Gastrocnemius medialis (tissue), 4 donors: ENCODE measurements at regions not wholly inside any gene's neighbourhood (a gene's known extent, or its start where the extent isn't known, plus 50 kb on each side); places are given as distances from the start of the nearest gene placed in this dataset.

Experiments used
- ATAC-seq, 2 donors: fragments of 150-250 bp; one replicate each; pipeline ENCODE4 v1.9.1; 2016
- DNase-seq, 2 donors: peaks; one replicate each; pipeline ENCODE4 v3.0.0-alpha.2; 2019
- H3K27ac ChIP-seq, 4 donors: fragments of 200-600 bp; sonication (generic); 1 replicate in 1 of 4; 2 replicates in 3 of 4; pipeline ENCODE4 v1.5.1; 2016 to 2018; ENCODE audit warnings: mild to moderate bottlenecking in 2 of 4, moderate library complexity in 1 of 4
- H3K27me3 ChIP-seq, 3 donors: fragments of 200-600 bp; sonication (generic) in 2 of 3; 1 replicate in 1 of 3; 2 replicates in 2 of 3; pipeline versions ENCODE4 v1.5.1 to v1.6.0; 2016 to 2019; ENCODE audit warnings: mild to moderate bottlenecking in 1 of 3, moderate library complexity in 1 of 3
- H3K36me3 ChIP-seq, 2 donors: fragments of 200-600 bp; sonication (generic) in 1 of 2; one replicate each; pipeline ENCODE4 v1.5.1; 2017 to 2018
- H3K4me1 ChIP-seq, 2 donors: fragments of 200-600 bp; sonication (generic) in 1 of 2; one replicate each; pipeline ENCODE4 v1.5.1; 2016 to 2017; ENCODE audit warnings: mild to moderate bottlenecking in 2 of 2
- H3K4me3 ChIP-seq, 4 donors: fragments of 200-600 bp; sonication (generic) in 3 of 4; 1 replicate in 1 of 4; 2 replicates in 3 of 4; pipeline ENCODE4 v1.5.1; 2016 to 2019; ENCODE audit warnings: mild to moderate bottlenecking in 2 of 4
- H3K9me3 ChIP-seq, 3 donors: fragments of 200-600 bp; sonication (generic) in 2 of 3; 1 replicate in 1 of 3; 2 replicates in 2 of 3; pipeline ENCODE4 v1.5.1; 2016 to 2019
- CTCF ChIP-seq, 5 experiments: fragments of 450-650 bp in 3 of 5; fragments of 200-600 bp in 2 of 5; sonication (generic) in 2 of 5; IDR thresholded peaks in 4 of 5; conservative IDR thresholded peaks in 1 of 5; 1 replicate in 4 of 5; 2 replicates in 1 of 5; pipeline ENCODE4 v1.5.1; 2016 to 2019; ENCODE audit warnings: antibody characterized with exemption in 5 of 5, mild to moderate bottlenecking in 3 of 5, moderate library complexity in 3 of 5
- POLR2A ChIP-seq, 2 donors: fragments of 450-650 bp; IDR thresholded peaks; one replicate each; pipeline ENCODE4 v1.6.1; 2017; ENCODE audit warnings: antibody characterized with exemption in 2 of 2, mild to moderate bottlenecking in 2 of 2, moderate library complexity in 2 of 2
- in situ Hi-C, 4 donors: fragments of 200-750 bp; cut with MboI; loops; one replicate each; pipeline versions ENCODE4 v1.15.0 to v1.8.0; 2017; ENCODE audit warnings: low sequenced_read_pairs in 4 of 4
- intact Hi-C: fragments of 100-400 bp; cut with DNase I; formaldehyde crosslinking; loops from one replicate; pipeline ENCODE4 v1.15.1; 2023; ENCODE audit warnings: low total_unique reads

- H3K9me3 ChIP-seq, result no peaks in the 10 kb centered on the region
- intact Hi-C loops, result no loop called here
- TF ChIP-seq POLR2A (IDR thresholded peaks at IDR 0.05), result no peak
- ATAC-seq, result no peak
- no peak overlapping the region for H3K4me3 ChIP-seq
- DNase-seq, result no peak
- H3K36me3 ChIP-seq, result no peaks in the 10 kb centered on the region
- in situ Hi-C loops, result no loop called here
- no peaks in the 10 kb centered on the region for H3K27me3 ChIP-seq
- H3K4me1 ChIP-seq, result no peaks in the 10 kb centered on the region
- no peak overlapping the region for H3K27ac ChIP-seq
Observed at GRCh38 chr5:66345281-66345680, 201.2 kb downstream of the SREK1 start.

- no peak for TF ChIP-seq CTCF (IDR thresholded peaks at IDR 0.05 in 4 of 5, conservative IDR thresholded peaks at IDR 0.05 in 1 of 5)
- TF ChIP-seq POLR2A (IDR thresholded peaks at IDR 0.05), result no peak
- intact Hi-C loops, result no loop called here
- no peak for DNase-seq
Observed at GRCh38 chr5:66346869-66347268, 202.8 kb downstream of the SREK1 start.

DNA sequence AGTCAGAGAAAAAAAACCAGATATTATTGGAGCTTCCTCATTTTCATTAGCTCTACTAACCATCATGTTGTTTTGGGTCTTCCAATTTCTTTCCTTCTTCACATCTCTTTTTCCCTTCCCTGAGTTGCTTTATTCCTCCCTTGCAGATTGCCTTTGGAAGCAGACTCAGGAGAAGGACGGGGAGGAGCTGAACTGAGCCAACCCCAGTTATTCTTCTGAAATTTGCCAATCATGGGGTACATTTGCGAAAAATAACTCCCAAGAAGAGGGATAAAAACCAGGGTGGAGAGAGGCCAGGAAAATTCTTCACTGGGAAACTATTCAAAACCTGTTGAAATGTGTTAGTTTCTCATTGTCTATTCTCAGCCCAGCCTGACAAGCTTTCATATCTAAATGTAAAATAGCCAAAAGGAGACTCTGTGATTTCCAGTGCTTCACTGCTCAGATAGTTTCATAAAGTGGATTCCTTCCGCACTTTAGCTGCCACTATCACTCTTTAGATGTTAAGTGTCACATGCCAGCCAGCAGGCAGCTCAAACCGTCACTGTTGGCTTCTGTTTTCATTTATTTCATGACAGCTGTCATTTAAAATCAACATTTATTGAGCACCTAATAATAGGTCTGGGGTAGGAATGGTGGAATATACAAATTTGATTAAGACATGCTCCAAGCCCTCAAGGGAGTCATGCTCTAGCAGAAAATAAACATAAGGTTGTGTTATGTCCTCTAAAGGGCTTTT is 204.5 kb downstream of the SREK1 start:
- DNase-seq, result no peak
- Histone ChIP-seq H3K4me1 (no peaks in the 10 kb centered on the region), H3K27ac (no peak overlapping the region), H3K9me3 (no peaks in the 10 kb centered on the region), H3K27me3 (no peaks in the 10 kb centered on the region), H3K4me3 (no peak overlapping the region), H3K36me3 (no peaks in the 10 kb centered on the region)
- intact Hi-C loops, result no loop called here
- no peak for ATAC-seq
- in situ Hi-C loops, result no loop called here
- TF ChIP-seq CTCF (IDR thresholded peaks at IDR 0.05 in 4 of 5, conservative IDR thresholded peaks at IDR 0.05 in 1 of 5) (no peak), POLR2A (IDR thresholded peaks at IDR 0.05) (no peak)

More at GRCh38 chr5:66346869-66347268, 202.8 kb downstream of the SREK1 start:
- no peaks in the 10 kb centered on the region for H3K36me3 ChIP-seq
- in situ Hi-C loops, result no loop called here
- no peak overlapping the region for H3K4me3 ChIP-seq
- ATAC-seq, result no peak
- H3K27me3 ChIP-seq, result no peaks in the 10 kb centered on the region
- H3K4me1 ChIP-seq, result no peaks in the 10 kb centered on the region
- no peak overlapping the region for H3K27ac ChIP-seq
- H3K9me3 ChIP-seq, result no peaks in the 10 kb centered on the region

GRCh38 chr5:66351813-66352212 is 207.7 kb downstream of the SREK1 start:
- no peak overlapping the region for H3K27ac ChIP-seq
- no peaks in the 10 kb centered on the region for H3K27me3 ChIP-seq
- no peaks in the 10 kb centered on the region for H3K36me3 ChIP-seq
- in situ Hi-C loops (no loop called here), intact Hi-C loops (no loop called here)
- H3K4me1 ChIP-seq, result no peaks in the 10 kb centered on the region
- H3K4me3 ChIP-seq, result no peak overlapping the region
- TF ChIP-seq CTCF (IDR thresholded peaks at IDR 0.05 in 4 of 5, conservative IDR thresholded peaks at IDR 0.05 in 1 of 5) (no peak), POLR2A (IDR thresholded peaks at IDR 0.05) (no peak)
- ATAC-seq (no peak), DNase-seq (no peak)
- H3K9me3 ChIP-seq, result no peaks in the 10 kb centered on the region

DNA sequence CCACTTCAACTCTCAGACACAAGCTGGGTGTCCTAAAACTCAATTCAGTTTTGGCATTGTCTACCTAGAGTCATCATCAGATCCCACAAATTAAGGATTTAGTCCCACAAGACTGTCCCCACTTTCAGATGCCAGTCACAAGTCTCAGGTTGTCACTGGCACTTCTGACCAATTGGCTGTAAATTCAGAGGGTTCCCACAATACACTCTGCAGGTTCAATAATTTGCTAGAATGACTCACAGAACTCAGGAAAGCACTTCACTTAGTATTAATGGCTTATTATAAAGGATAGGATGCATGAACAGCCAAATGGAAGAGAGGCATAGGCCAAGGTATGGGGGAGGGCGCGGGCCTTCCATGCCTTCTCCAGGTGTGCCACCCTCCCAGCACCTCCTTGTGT is 209.1 kb downstream of the SREK1 start:
- H3K9me3 ChIP-seq, result no peaks in the 10 kb centered on the region
- ATAC-seq (no peak), DNase-seq (no peak)
- no peaks in the 10 kb centered on the region for H3K27me3 ChIP-seq
- in situ Hi-C loops (no loop called here), intact Hi-C loops (no loop called here)
- H3K4me3 ChIP-seq, result no peak overlapping the region
- no peaks in the 10 kb centered on the region for H3K36me3 ChIP-seq
- H3K4me1 ChIP-seq, result no peaks in the 10 kb centered on the region
- H3K27ac ChIP-seq, result no peak overlapping the region
- TF ChIP-seq POLR2A (IDR thresholded peaks at IDR 0.05) (no peak), CTCF (IDR thresholded peaks at IDR 0.05 in 4 of 5, conservative IDR thresholded peaks at IDR 0.05 in 1 of 5) (no peak)
